HepG2 (cell line): ENCODE measurements at regions not wholly inside any gene's neighbourhood (a gene's known extent, or its start where the extent isn't known, plus 50 kb on each side); places are given as distances from the start of the nearest gene placed in this dataset.

Experiments
- ATAC-seq: fragments of 200-7000 bp; cut with Tn5 transposase; 3 replicates; pipeline ENCODE4 v1.9.1; 2020; ENCODE audit warnings: mild to moderate bottlenecking, moderate library complexity
- BruUV-seq: library from RNA; stranded (reverse); fragments of 400-500 nt; replicated peaks from 2 replicates; lab custom pipeline; 2021; lab: Mats Ljungman, UMichigan
- CTCF ChIA-PET: fragments of 300-600 bp; formaldehyde crosslinking; extraction: SDS; loops from one replicate; lab custom pipeline; 2021; ENCODE audit warnings: low total read pairs, inconsistent platforms, low intra/inter-chr PET ratio; lab: Yijun Ruan, JAX
- POLR2A ChIA-PET: fragments of 350-600 bp; sonication (Branson Sonifier 250); formaldehyde crosslinking; loops from one replicate; lab custom pipeline; 2020; ENCODE audit warnings: antibody characterized with exemption, inconsistent platforms; lab: Yijun Ruan, JAX
- DNase-seq: peaks from one replicate; pipeline ENCODE4 v3.0.0-alpha.2; 2015; ENCODE audit warnings: low spot score
- FAIRE-seq: peaks from 3 replicates; lab custom pipeline; 2011; peaks lifted over from hg19 to GRCh38; lab: Jason Lieb, UNC
- H2AFZ ChIP-seq: one replicate; pipeline ENCODE4 v1.6.1; 2011; ENCODE audit warnings: low read length, inconsistent platforms
- H3K27ac ChIP-seq: fragments of 300-600 bp; 3 replicates; pipeline ENCODE4 v1.8.0; 2011; ENCODE audit warnings: mixed run types, mild to moderate bottlenecking, mixed read lengths, low read length, inconsistent platforms; ENCODE audit not compliant: insufficient read depth; ENCODE audit errors: extremely low read length
- H3K27me3 ChIP-seq, 2 experiments: fragments of 200-600 bp in 1 of 2; 2 replicates in 1 of 2; 3 replicates in 1 of 2; pipeline versions ENCODE4 v1.6.0 to v1.8.0; 2011; ENCODE audit warnings: low read length in 2 of 2, mild to moderate bottlenecking in 2 of 2, moderate library complexity in 2 of 2, inconsistent platforms in 1 of 2; ENCODE audit not compliant: insufficient read depth in 2 of 2, control insufficient read depth in 1 of 2
- H3K36me3 ChIP-seq, 2 experiments: fragments of 200-600 bp in 1 of 2; replicated peaks in 1 of 2; 2 replicates in 1 of 2; 3 replicates in 1 of 2; pipeline versions ENCODE4 v1.5.1 to v1.8.0; 2011; ENCODE audit warnings: low read length in 2 of 2, inconsistent platforms in 1 of 2; ENCODE audit not compliant: insufficient read depth in 2 of 2, control insufficient read depth in 1 of 2
- H3K4me1 ChIP-seq: 2 replicates; pipeline ENCODE4 v1.5.1; 2012; ENCODE audit warnings: low read length, inconsistent platforms; ENCODE audit not compliant: insufficient read depth
- H3K4me2 ChIP-seq: 2 replicates; pipeline ENCODE4 v1.6.0; 2011; ENCODE audit warnings: low read depth, low read length, inconsistent platforms
- H3K4me3 ChIP-seq, 3 experiments: fragments of 200-600 bp in 1 of 3; sonication (generic), shearing (Covaris generic) in 1 of 3; replicated peaks in 1 of 3; 2 replicates each; pipeline ENCODE4 v1.5.1; 2011 to 2016; ENCODE audit warnings: low read length in 3 of 3, inconsistent platforms in 2 of 3, low read depth in 2 of 3, mild to moderate bottlenecking in 2 of 3, control low read depth in 1 of 3, mixed read lengths in 1 of 3; ENCODE audit not compliant: insufficient read depth in 1 of 3
- H3K79me2 ChIP-seq: one replicate; pipeline ENCODE4 v1.6.1; 2011; ENCODE audit warnings: low read length, inconsistent platforms; ENCODE audit not compliant: insufficient read depth
- H3K9ac ChIP-seq: 2 replicates; pipeline ENCODE4 v1.6.0; 2011; ENCODE audit warnings: mild to moderate bottlenecking, low read depth, low read length, inconsistent platforms; ENCODE audit not compliant: insufficient read depth
- H3K9me3 ChIP-seq: 2 replicates; pipeline ENCODE4 v1.5.1; 2012; ENCODE audit warnings: mild to moderate bottlenecking, low read length
- H4K20me1 ChIP-seq: 2 replicates; pipeline ENCODE4 v1.6.0; 2011; ENCODE audit warnings: inconsistent platforms, mild to moderate bottlenecking, low read length, moderate library complexity; ENCODE audit not compliant: insufficient read depth
- ARHGAP35 ChIP-seq: sonication (generic); formaldehyde crosslinking; IDR thresholded peaks from 2 replicates; pipeline ENCODE4 v1.9.0; 2022; ENCODE audit warnings: mild to moderate bottlenecking, inconsistent platforms, moderate library complexity, missing genetic modification reagents, borderline replicate concordance
- ELF1 ChIP-seq: sonication (generic); formaldehyde crosslinking; IDR thresholded peaks from 2 replicates; pipeline ENCODE4 v1.4.0; 2020; ENCODE audit warnings: missing genetic modification reagents
- GATAD2A ChIP-seq: IDR thresholded peaks from 2 replicates; pipeline ENCODE4 v1.6.1; 2016
- IKZF1 ChIP-seq: fragments of 450-650 bp; IDR thresholded peaks from 2 replicates; pipeline ENCODE4 v1.7.1; 2016
- JUND ChIP-seq: sonication (generic); formaldehyde crosslinking; IDR thresholded peaks from 2 replicates; pipeline ENCODE4 v1.8.0; 2022; ENCODE audit warnings: mild to moderate bottlenecking, missing genetic modification reagents
- KLF9 ChIP-seq: IDR thresholded peaks from 2 replicates; pipeline ENCODE4 v1.6.1; 2016; ENCODE audit warnings: low read depth
- NONO ChIP-seq, 2 experiments: fragments of 450-650 bp in 1 of 2; sonication (generic) in 1 of 2; formaldehyde crosslinking in 1 of 2; IDR thresholded peaks in 1 of 2; conservative IDR thresholded peaks in 1 of 2; 2 replicates each; pipeline versions ENCODE4 v1.6.1 to v1.8.0; 2017 to 2022; ENCODE audit warnings: mild to moderate bottlenecking in 1 of 2, missing genetic modification reagents in 1 of 2, moderate library complexity in 1 of 2
- RCOR2 ChIP-seq: IDR thresholded peaks from 2 replicates; pipeline ENCODE4 v1.6.1; 2016; ENCODE audit warnings: missing biosample characterization, missing genetic modification reagents
- SIN3B ChIP-seq: fragments of 150-350 bp; IDR thresholded peaks from 2 replicates; pipeline ENCODE4 v1.6.1; 2014; ENCODE audit warnings: low read length
- SRSF4 ChIP-seq: fragments of 200-400 bp; formaldehyde crosslinking; IDR thresholded peaks from one replicate; pipeline ENCODE4 v1.6.1; 2018; ENCODE audit warnings: mild to moderate bottlenecking, low read depth, low read length, moderate library complexity; ENCODE audit not compliant: poor library complexity, severe bottlenecking
- ZNF33B ChIP-seq: sonication (generic); formaldehyde crosslinking; IDR thresholded peaks from 2 replicates; pipeline ENCODE4 v1.5.1; 2020; ENCODE audit warnings: mild to moderate bottlenecking, missing genetic modification reagents
- ZNF484 ChIP-seq: sonication (generic); formaldehyde crosslinking; IDR thresholded peaks from 2 replicates; pipeline ENCODE4 v1.5.1; 2020; ENCODE audit warnings: mild to moderate bottlenecking, low read depth, missing genetic modification reagents, borderline replicate concordance
- ZNF562 ChIP-seq: sonication (generic); formaldehyde crosslinking; IDR thresholded peaks from 2 replicates; pipeline ENCODE4 v1.8.0; 2022; ENCODE audit warnings: missing genetic modification reagents, borderline replicate concordance
- ZNF660 ChIP-seq: sonication (generic); formaldehyde crosslinking; IDR thresholded peaks from 2 replicates; pipeline ENCODE4 v1.5.1; 2020; ENCODE audit warnings: mild to moderate bottlenecking, low read depth, missing genetic modification reagents, borderline replicate concordance
- ZNF782 ChIP-seq: sonication (generic); formaldehyde crosslinking; IDR thresholded peaks from 2 replicates; pipeline ENCODE4 v1.4.0; 2020; ENCODE audit warnings: missing genetic modification reagents, mild to moderate bottlenecking, borderline replicate concordance
- ZSCAN21 ChIP-seq: sonication (generic); formaldehyde crosslinking; IDR thresholded peaks from 2 replicates; pipeline ENCODE4 v1.8.0; 2022; ENCODE audit warnings: mild to moderate bottlenecking, missing genetic modification reagents, moderate library complexity, borderline replicate concordance
- ZSCAN22 ChIP-seq: sonication (generic); formaldehyde crosslinking; IDR thresholded peaks from 2 replicates; pipeline ENCODE4 v1.4.0; 2020; ENCODE audit warnings: mild to moderate bottlenecking, missing genetic modification reagents
- WGBS: methylation state at CpG from one replicate; pipeline ENCODE4 v1.1.6; 2017; ENCODE audit warnings: low lambda C conversion rate; 5-methylcytosine and 5-hydroxymethylcytosine counted together
- in situ Hi-C: cut with HindIII; loops from 2 replicates; pipeline ENCODE4 v1.10.0; 2017; ENCODE audit warnings: low pct_unique_long_range_greater_than_20kb; ENCODE audit not compliant: extremely low pct_ligation_motif_present
- intact Hi-C: fragments of 100-400 bp; cut with micrococcal nuclease; formaldehyde crosslinking; loops from one replicate; pipeline ENCODE4 v1.10.0; 2022; ENCODE audit not compliant: unreplicated experiment
- TF ChIP-seq, protein P1 (sequence below): sonication (generic); formaldehyde crosslinking; IDR thresholded peaks from 2 replicates; pipeline ENCODE4 v1.4.0; 2020; ENCODE audit warnings: missing genetic modification reagents
- TF ChIP-seq, protein P2 (sequence below): sonication (generic); formaldehyde crosslinking; IDR thresholded peaks from 2 replicates; pipeline ENCODE4 v1.4.0; 2020; ENCODE audit warnings: mild to moderate bottlenecking, missing genetic modification reagents
- TF ChIP-seq, protein P3 (sequence below): sonication (generic); formaldehyde crosslinking; IDR thresholded peaks from 2 replicates; pipeline ENCODE4 v1.5.1; 2020; ENCODE audit warnings: missing genetic modification reagents, mild to moderate bottlenecking, borderline replicate concordance

DNA sequence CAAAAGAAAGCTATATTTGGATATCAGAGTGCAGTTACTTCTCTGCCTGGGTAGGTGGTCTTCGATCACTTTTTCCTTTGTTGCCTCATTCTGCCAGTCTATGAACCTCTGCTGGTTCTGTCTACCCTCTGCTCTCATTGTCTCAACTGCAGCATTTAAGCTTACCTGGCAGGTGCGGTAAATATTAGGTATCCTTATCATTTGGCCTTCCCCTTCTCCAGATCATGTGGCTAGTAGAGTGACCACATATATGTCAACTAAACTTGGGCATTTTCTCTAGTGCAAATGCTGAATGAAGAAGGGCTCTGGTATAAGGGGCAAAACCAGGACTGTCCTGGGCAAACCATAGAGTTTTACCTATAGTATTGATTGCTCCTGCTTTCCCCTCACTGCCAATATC is 180.8 kb downstream of the MDFIC start:
- intact Hi-C loops = loop anchor here (1.0 kb wide), 1 partner anchor 43 kb away; no protein-coding TSS in a partner anchor

More for the DNA sequence above, 180.8 kb downstream of the MDFIC start:
- no peak for TF ChIP-seq ZSCAN21
- no peak for TF ChIP-seq GATAD2A (CRISPR knock-in tag)
- no peak for TF ChIP-seq NONO (IDR thresholded peaks at IDR 0.05)
- no peak for TF ChIP-seq NONO (CRISPR knock-in tag; conservative IDR thresholded peaks at IDR 0.05)
- no peak for TF ChIP-seq RCOR2 (CRISPR knock-in tag)
- TF ChIP-seq ZNF782 (CRISPR knock-in tag) = no peak
- TF ChIP-seq, protein P1, sequence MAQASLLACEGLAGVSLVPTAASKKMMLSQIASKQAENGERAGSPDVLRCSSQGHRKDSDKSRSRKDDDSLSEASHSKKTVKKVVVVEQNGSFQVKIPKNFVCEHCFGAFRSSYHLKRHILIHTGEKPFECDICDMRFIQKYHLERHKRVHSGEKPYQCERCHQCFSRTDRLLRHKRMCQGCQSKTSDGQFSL = no peak
- TF ChIP-seq SRSF4 = no peak
- TF ChIP-seq JUND = no peak
- no peak for TF ChIP-seq ZNF562 (CRISPR knock-in tag)
- TF ChIP-seq ZNF484 = no peak
- no peak for TF ChIP-seq SIN3B
- no peak for TF ChIP-seq KLF9 (CRISPR knock-in tag)
- TF ChIP-seq, protein P2, sequence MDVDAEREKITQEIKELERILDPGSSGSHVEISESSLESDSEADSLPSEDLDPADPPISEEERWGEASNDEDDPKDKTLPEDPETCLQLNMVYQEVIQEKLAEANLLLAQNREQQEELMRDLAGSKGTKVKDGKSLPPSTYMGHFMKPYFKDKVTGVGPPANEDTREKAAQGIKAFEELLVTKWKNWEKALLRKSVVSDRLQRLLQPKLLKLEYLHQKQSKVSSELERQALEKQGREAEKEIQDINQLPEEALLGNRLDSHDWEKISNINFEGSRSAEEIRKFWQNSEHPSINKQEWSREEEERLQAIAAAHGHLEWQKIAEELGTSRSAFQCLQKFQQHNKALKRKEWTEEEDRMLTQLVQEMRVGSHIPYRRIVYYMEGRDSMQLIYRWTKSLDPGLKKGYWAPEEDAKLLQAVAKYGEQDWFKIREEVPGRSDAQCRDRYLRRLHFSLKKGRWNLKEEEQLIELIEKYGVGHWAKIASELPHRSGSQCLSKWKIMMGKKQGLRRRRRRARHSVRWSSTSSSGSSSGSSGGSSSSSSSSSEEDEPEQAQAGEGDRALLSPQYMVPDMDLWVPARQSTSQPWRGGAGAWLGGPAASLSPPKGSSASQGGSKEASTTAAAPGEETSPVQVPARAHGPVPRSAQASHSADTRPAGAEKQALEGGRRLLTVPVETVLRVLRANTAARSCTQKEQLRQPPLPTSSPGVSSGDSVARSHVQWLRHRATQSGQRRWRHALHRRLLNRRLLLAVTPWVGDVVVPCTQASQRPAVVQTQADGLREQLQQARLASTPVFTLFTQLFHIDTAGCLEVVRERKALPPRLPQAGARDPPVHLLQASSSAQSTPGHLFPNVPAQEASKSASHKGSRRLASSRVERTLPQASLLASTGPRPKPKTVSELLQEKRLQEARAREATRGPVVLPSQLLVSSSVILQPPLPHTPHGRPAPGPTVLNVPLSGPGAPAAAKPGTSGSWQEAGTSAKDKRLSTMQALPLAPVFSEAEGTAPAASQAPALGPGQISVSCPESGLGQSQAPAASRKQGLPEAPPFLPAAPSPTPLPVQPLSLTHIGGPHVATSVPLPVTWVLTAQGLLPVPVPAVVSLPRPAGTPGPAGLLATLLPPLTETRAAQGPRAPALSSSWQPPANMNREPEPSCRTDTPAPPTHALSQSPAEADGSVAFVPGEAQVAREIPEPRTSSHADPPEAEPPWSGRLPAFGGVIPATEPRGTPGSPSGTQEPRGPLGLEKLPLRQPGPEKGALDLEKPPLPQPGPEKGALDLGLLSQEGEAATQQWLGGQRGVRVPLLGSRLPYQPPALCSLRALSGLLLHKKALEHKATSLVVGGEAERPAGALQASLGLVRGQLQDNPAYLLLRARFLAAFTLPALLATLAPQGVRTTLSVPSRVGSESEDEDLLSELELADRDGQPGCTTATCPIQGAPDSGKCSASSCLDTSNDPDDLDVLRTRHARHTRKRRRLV (CRISPR knock-in tag) = no peak
- TF ChIP-seq, protein P3, sequence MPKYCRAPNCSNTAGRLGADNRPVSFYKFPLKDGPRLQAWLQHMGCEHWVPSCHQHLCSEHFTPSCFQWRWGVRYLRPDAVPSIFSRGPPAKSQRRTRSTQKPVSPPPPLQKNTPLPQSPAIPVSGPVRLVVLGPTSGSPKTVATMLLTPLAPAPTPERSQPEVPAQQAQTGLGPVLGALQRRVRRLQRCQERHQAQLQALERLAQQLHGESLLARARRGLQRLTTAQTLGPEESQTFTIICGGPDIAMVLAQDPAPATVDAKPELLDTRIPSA (CRISPR knock-in tag) = no peak
- no peak for TF ChIP-seq ARHGAP35
- no peak for TF ChIP-seq ZNF660
- TF ChIP-seq ZSCAN22 (CRISPR knock-in tag) = no peak
- no peak for TF ChIP-seq IKZF1
- TF ChIP-seq ELF1 (CRISPR knock-in tag) = no peak
- no peak for TF ChIP-seq ZNF33B (CRISPR knock-in tag)
- Histone ChIP-seq H3K36me3 (no peaks in the 10 kb centered on the region), H4K20me1 (no peaks in the 10 kb centered on the region), H3K27me3 (no peaks in the 10 kb centered on the region; a peak in 1 of 5 replicates), H3K4me1 (peaks cover 8% of the 10 kb centered on the region; the same call in 1 of the 2 replicates), H3K9ac (no peak overlapping the region), H3K4me2 (no peak overlapping the region), H3K79me2 (no peaks in the 10 kb centered on the region), H3K4me3 (no peak overlapping the region), H3K27ac (no peak overlapping the region), H2AFZ (no peak overlapping the region), H3K9me3 (peaks cover 11% of the 10 kb centered on the region; the same call in 1 of the 2 replicates)
- no TSS peak for BruUV-seq
- ChIA-PET CTCF (no interaction called here), POLR2A (no interaction called here)
- whole genome bisulfite sequencing = 49% methylated on average over 2 of the region's 2 CpGs
- ATAC-seq (no peak), FAIRE-seq (no peak), DNase-seq (no peak)
- in situ Hi-C loops = no loop called here
